HCT116 (cell line): ENCODE measurements at regions not wholly inside any gene's neighbourhood (a gene's known extent, or its start where the extent isn't known, plus 50 kb on each side); places are given as distances from the start of the nearest gene placed in this dataset.

ENCODE experiments used
- ATAC-seq: fragments of 200-7000 bp; cut with Tn5 transposase; 2 replicates; pipeline ENCODE4 v1.9.1; 2020; ENCODE audit warnings: mild to moderate bottlenecking, moderate library complexity
- BruUV-seq: library from RNA; stranded (reverse); fragments of 400-500 nt; replicated peaks from 2 replicates; lab custom pipeline; 2021; lab: Mats Ljungman, UMichigan
- CTCF ChIA-PET: fragments of 300-600 bp; sonication (Branson Sonifier 250); formaldehyde crosslinking; loops from one replicate; lab custom pipeline; 2021; ENCODE audit warnings: antibody characterized with exemption; lab: Charles Lee
- POLR2A ChIA-PET: fragments of 300-600, 350-600 bp; sonication (Branson Sonifier 250); formaldehyde crosslinking; loops from one replicate; lab custom pipeline; 2021; ENCODE audit warnings: antibody characterized with exemption; lab: Charles Lee
- RAD21 ChIA-PET, 2 experiments: fragments of 300-600 bp; sonication (Branson Sonifier 250); formaldehyde crosslinking; loops; one replicate each; lab custom pipeline; 2023; ENCODE audit warnings: low total read pairs in 2 of 2; ENCODE audit not compliant: uncharacterized antibody in 2 of 2, unreplicated experiment in 2 of 2, low non-redundant PET in 1 of 2; lab: Charles Lee
- DNase-seq: peaks from one replicate; pipeline ENCODE4 v3.0.0-alpha.2; 2010; ENCODE audit warnings: low read depth, low spot score
- H2AFZ ChIP-seq: fragments of 200-600 bp; shearing (Covaris generic), sonication (generic); 2 replicates; pipeline ENCODE4 v1.6.1; 2017; ENCODE audit warnings: low read depth, mixed run types, mixed read lengths, antibody characterized with exemption, low read length; ENCODE audit not compliant: poor library complexity, severe bottlenecking
- H3K27ac ChIP-seq: 2 replicates; pipeline ENCODE4 v1.5.1; 2012; ENCODE audit warnings: low read depth, low read length
- H3K27me3 ChIP-seq: fragments of 200-600 bp; sonication (generic); 2 replicates; pipeline ENCODE4 v1.6.1; 2016; ENCODE audit warnings: mixed run types, low read length, mixed read lengths; ENCODE audit not compliant: insufficient read depth
- H3K36me3 ChIP-seq, 2 experiments: fragments of 200-500 bp in 1 of 2; fragments of 200-600 bp in 1 of 2; sonication (Bioruptor generic) in 1 of 2; sonication (generic) in 1 of 2; 2 replicates each; pipeline versions ENCODE4 v1.5.1 to v1.6.1; 2014 to 2016; ENCODE audit warnings: low read length in 2 of 2, inconsistent platforms in 1 of 2, mixed read lengths in 1 of 2, mixed run types in 1 of 2; ENCODE audit not compliant: insufficient read depth in 2 of 2, control insufficient read depth in 1 of 2
- H3K4me1 ChIP-seq, 2 experiments: fragments of 200-600 bp in 1 of 2; sonication (generic) in 1 of 2; 2 replicates each; pipeline versions ENCODE4 v1.5.1 to v1.6.1; 2012 to 2017; ENCODE audit warnings: low read length in 2 of 2, inconsistent platforms in 1 of 2, mild to moderate bottlenecking in 1 of 2, mixed read lengths in 1 of 2, mixed run types in 1 of 2, moderate library complexity in 1 of 2; ENCODE audit not compliant: insufficient read depth in 2 of 2, control insufficient read depth in 1 of 2
- H3K4me2 ChIP-seq: fragments of 200-600 bp; sonication (generic); 2 replicates; pipeline ENCODE4 v1.6.1; 2017; ENCODE audit warnings: mixed run types, low read length, mixed read lengths
- H3K4me3 ChIP-seq, 2 experiments: fragments of 200-600 bp in 1 of 2; sonication (generic) in 1 of 2; replicated peaks in 1 of 2; 2 replicates each; pipeline ENCODE4 v1.5.1; 2011 to 2016; ENCODE audit warnings: low read length in 2 of 2, control low read depth in 1 of 2, low read depth in 1 of 2, mild to moderate bottlenecking in 1 of 2, mixed read lengths in 1 of 2, mixed run types in 1 of 2
- H3K79me2 ChIP-seq: fragments of 200-600 bp; sonication (generic); 2 replicates; pipeline ENCODE4 v1.6.1; 2017; ENCODE audit warnings: mild to moderate bottlenecking, mixed run types, low read length, moderate library complexity, mixed read lengths; ENCODE audit not compliant: insufficient read depth
- H3K9ac ChIP-seq: fragments of 200-600 bp; sonication (generic); 2 replicates; pipeline ENCODE4 v1.6.1; 2016; ENCODE audit warnings: low read length, mixed read lengths
- H3K9me2 ChIP-seq: fragments of 200-600 bp; sonication (generic), shearing (Covaris generic); 2 replicates; pipeline ENCODE4 v1.6.1; 2017; ENCODE audit warnings: mixed run types, mild to moderate bottlenecking, moderate library complexity; ENCODE audit not compliant: insufficient read depth
- H3K9me3 ChIP-seq, 2 experiments: fragments of 200-500 bp in 1 of 2; fragments of 200-600 bp in 1 of 2; sonication (Bioruptor generic) in 1 of 2; sonication (generic) in 1 of 2; 2 replicates each; pipeline ENCODE4 v1.6.1; 2014 to 2017; ENCODE audit warnings: low read length in 2 of 2, mixed read lengths in 2 of 2, inconsistent platforms in 1 of 2, low read depth in 1 of 2, mild to moderate bottlenecking in 1 of 2, mixed run types in 1 of 2, moderate library complexity in 1 of 2; ENCODE audit not compliant: control insufficient read depth in 1 of 2, insufficient read depth in 1 of 2
- H4K20me1 ChIP-seq: fragments of 200-600 bp; sonication (generic), shearing (Covaris generic); 2 replicates; pipeline ENCODE4 v1.6.1; 2017; ENCODE audit warnings: mixed run types, mild to moderate bottlenecking, moderate library complexity; ENCODE audit not compliant: insufficient read depth
- CBX3 ChIP-seq: IDR thresholded peaks from 2 replicates; pipeline ENCODE4 v1.6.1; 2012; ENCODE audit warnings: low read depth
- CEBPB ChIP-seq: IDR thresholded peaks from 2 replicates; pipeline ENCODE4 v1.6.1; 2012; ENCODE audit warnings: low read depth
- EGR1 ChIP-seq: IDR thresholded peaks from 2 replicates; pipeline ENCODE4 v1.6.1; 2012; ENCODE audit warnings: low read depth
- ELF1 ChIP-seq: IDR thresholded peaks from 2 replicates; pipeline ENCODE4 v1.6.1; 2012; ENCODE audit warnings: low read depth, borderline replicate concordance
- EZH2phosphoT487 ChIP-seq: fragments of 200-600 bp; IDR thresholded peaks from 2 replicates; pipeline ENCODE4 v1.6.1; 2018; ENCODE audit warnings: antibody characterized with exemption, borderline replicate concordance
- FOSL1 ChIP-seq: IDR thresholded peaks from 2 replicates; pipeline ENCODE4 v1.6.1; 2012; ENCODE audit warnings: low read depth
- JUND ChIP-seq: IDR thresholded peaks from 2 replicates; pipeline ENCODE4 v1.6.1; 2012
- POLR2AphosphoS5 ChIP-seq: IDR thresholded peaks from 2 replicates; pipeline ENCODE4 v1.6.1; 2011; ENCODE audit warnings: mild to moderate bottlenecking, low read depth, low read length, moderate library complexity
- RAD21 ChIP-seq: IDR thresholded peaks from 2 replicates; pipeline ENCODE4 v1.6.1; 2012; ENCODE audit warnings: low read depth, mild to moderate bottlenecking
- SIN3A ChIP-seq: IDR thresholded peaks from 2 replicates; pipeline ENCODE4 v1.6.1; 2012; ENCODE audit warnings: low read depth
- SP1 ChIP-seq: IDR thresholded peaks from 2 replicates; pipeline ENCODE4 v1.6.1; 2012; ENCODE audit warnings: low read depth
- SRF ChIP-seq: IDR thresholded peaks from 2 replicates; pipeline ENCODE4 v1.6.1; 2012; ENCODE audit warnings: low read depth
- YY1 ChIP-seq: IDR thresholded peaks from 2 replicates; pipeline ENCODE4 v1.6.1; 2011; ENCODE audit warnings: low read length, low read depth, moderate library complexity, mild to moderate bottlenecking; ENCODE audit not compliant: insufficient replicate concordance; ENCODE audit errors: extremely low read depth
- ZFX ChIP-seq: fragments of 450-650 bp; IDR thresholded peaks from 2 replicates; pipeline ENCODE4 v1.6.1; 2017
- ZNF274 ChIP-seq: fragments of 200-500 bp; sonication (Bioruptor generic); IDR thresholded peaks from 2 replicates; pipeline ENCODE4 v1.6.1; 2014; ENCODE audit warnings: mild to moderate bottlenecking, low read depth, low read length, inconsistent platforms
- intact Hi-C: fragments of 100-400 bp; cut with micrococcal nuclease; formaldehyde crosslinking; loops from 2 replicates; pipeline ENCODE4 v1.10.0; 2022
- TF ChIP-seq, protein P1 (sequence below): IDR thresholded peaks from 2 replicates; pipeline ENCODE4 v1.6.1; 2012

DNA sequence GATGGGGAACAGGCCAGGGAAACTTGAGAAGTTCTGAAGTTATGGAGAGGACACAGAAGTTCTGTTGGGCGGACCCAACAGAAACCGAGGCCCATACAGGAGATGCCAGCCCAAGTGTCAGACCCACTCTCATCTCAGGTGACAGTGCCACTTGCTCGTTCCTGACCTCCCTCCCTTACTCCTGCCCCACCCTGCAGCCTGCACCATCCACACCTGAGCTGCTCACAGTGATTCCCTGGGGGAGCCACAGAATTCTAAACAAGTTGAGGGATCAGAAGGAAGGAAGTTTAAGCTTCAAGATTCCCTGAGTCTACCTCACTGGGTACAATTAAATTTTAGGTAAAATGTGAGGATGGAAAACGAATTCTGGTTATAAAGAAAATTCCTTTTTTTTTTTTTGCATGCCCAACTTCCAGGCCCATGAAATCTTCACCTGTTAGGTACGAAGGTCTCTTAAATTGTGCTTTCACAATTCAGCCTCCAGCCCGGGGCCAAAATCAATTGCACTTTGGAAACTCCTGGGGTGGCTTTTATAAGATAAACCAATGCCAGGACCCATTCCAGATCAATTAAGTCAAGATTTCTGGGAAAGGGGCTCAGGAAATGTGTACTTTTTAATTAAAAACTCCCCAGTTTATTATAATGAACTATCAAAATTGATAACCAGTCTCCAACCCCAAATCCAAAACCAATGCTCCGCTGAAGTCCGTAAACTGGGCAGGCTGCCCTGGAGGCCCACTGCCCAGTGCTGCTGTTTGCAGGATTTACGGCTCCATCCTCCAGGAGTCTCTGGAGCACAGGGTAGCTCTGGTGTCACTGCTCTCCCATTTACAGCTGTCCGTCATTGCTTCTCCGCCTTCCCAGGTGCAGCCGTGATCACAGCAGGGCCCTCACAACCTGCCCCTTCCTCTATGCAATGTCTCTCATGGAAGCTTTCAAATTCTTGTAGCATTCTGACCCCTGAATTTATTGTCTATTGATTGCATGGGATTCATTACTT lies 643.5 kb downstream of the UQCRFS1 start:
- H2AFZ ChIP-seq, result no peak overlapping the region
- POLR2A ChIA-PET, result no interaction called here
- ATAC-seq (no peak), DNase-seq (no peak)
- H3K79me2 ChIP-seq, result no peaks in the 10 kb centered on the region
- peaks cover 4 to 22% of the 10 kb centered on the region in 2 experiments; a peak in 2 of 4 replicates for H3K9me3 ChIP-seq
- H3K4me2 ChIP-seq, result no peak overlapping the region
- TF ChIP-seq EGR1, result no peak
- TF ChIP-seq SIN3A, result no peak
- no peak for TF ChIP-seq ZFX
- no peak for TF ChIP-seq RAD21
- no TSS peak for BruUV-seq
- H3K9me2 ChIP-seq, result no peaks in the 10 kb centered on the region
- H3K4me1 ChIP-seq, result no peaks in the 10 kb centered on the region
- H3K4me3 ChIP-seq, result no peak overlapping the region
- no peak overlapping the region for H3K9ac ChIP-seq
- CTCF ChIA-PET, result no interaction called here
- no peaks in the 10 kb centered on the region for H3K36me3 ChIP-seq
- no peak overlapping the region for H3K27ac ChIP-seq
- H4K20me1 ChIP-seq, result no peaks in the 10 kb centered on the region
- intact Hi-C loops, result no loop called here
- no peaks in the 10 kb centered on the region for H3K27me3 ChIP-seq
- RAD21 ChIA-PET, result no interaction called here

DNA sequence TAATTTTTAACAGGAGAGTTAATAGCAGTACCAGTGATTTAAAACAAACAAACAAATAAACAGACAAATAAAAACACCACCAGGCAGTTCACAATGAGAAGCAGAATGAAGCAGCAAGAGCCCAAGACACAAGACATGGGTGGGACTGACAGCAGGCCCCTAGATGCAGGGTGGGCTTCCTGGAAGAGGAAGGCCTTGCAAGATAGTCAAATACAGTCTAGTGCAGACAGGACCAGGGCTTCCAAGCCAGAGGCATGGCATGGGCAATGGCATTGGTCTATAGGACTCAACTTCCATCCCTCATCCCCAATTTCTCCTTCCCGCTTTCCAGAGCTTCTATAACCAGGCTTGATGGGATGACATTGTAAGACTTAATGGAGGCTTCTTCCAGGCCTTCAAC lies 645.1 kb downstream of the UQCRFS1 start:
- H3K4me2 ChIP-seq, result no peak overlapping the region
- no peak overlapping the region for H2AFZ ChIP-seq
- H3K27ac ChIP-seq, result no peak overlapping the region
- RAD21 ChIA-PET, result no interaction called here
- DNase-seq (no peak), ATAC-seq (no peak)
- POLR2A ChIA-PET, result no interaction called here
- no TSS peak for BruUV-seq
- H3K9me2 ChIP-seq, result no peaks in the 10 kb centered on the region
- CTCF ChIA-PET, result no interaction called here
- no peak overlapping the region for H3K4me3 ChIP-seq
- no peaks in the 10 kb centered on the region for H3K36me3 ChIP-seq
- H3K9me3 ChIP-seq, result peaks cover 4 to 13% of the 10 kb centered on the region in 2 experiments; a peak in 2 of 4 replicates
- no peaks in the 10 kb centered on the region for H3K27me3 ChIP-seq
- no peaks in the 10 kb centered on the region for H4K20me1 ChIP-seq
- H3K4me1 ChIP-seq, result no peaks in the 10 kb centered on the region
- TF ChIP-seq POLR2AphosphoS5 (no peak), RAD21 (no peak), EZH2phosphoT487 (no peak), CEBPB (no peak), SP1 (no peak), ZNF274 (no peak), CBX3 (no peak), YY1 (no peak), SRF (no peak), JUND (no peak), ELF1 (no peak), EGR1 (no peak), FOSL1 (no peak), SIN3A (no peak)
- TF ChIP-seq, protein P1, sequence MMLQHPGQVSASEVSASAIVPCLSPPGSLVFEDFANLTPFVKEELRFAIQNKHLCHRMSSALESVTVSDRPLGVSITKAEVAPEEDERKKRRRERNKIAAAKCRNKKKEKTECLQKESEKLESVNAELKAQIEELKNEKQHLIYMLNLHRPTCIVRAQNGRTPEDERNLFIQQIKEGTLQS, result no peak
- H3K79me2 ChIP-seq, result no peaks in the 10 kb centered on the region
- intact Hi-C loops, result no loop called here
- no peak overlapping the region for H3K9ac ChIP-seq
